ENCODE measurements at regions not wholly inside any gene's neighbourhood (a gene's known extent, or its start where the extent isn't known, plus 50 kb on each side); places are given as distances from the start of the nearest gene placed in this dataset.

DNA sequence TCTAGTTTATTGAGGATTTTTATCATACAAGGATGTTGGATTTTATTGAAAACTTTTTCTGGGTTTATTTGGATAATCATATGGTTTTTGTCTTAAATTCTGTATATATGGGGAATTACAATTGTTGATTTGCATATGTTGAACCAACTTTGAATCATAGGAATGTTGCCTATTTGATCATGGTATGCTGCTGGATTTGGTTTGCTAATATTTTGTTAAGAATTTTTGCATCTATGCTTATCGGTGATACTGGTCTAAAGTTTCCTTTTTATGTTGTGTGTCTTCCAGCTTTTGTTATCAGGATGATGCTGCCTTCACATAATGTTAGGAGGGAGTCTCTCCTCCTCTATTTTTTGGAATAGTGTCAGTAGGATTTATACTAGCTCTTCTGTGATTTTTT is 745.0 kb downstream of the PRELID2 start:
- TF ChIP-seq, protein P1, sequence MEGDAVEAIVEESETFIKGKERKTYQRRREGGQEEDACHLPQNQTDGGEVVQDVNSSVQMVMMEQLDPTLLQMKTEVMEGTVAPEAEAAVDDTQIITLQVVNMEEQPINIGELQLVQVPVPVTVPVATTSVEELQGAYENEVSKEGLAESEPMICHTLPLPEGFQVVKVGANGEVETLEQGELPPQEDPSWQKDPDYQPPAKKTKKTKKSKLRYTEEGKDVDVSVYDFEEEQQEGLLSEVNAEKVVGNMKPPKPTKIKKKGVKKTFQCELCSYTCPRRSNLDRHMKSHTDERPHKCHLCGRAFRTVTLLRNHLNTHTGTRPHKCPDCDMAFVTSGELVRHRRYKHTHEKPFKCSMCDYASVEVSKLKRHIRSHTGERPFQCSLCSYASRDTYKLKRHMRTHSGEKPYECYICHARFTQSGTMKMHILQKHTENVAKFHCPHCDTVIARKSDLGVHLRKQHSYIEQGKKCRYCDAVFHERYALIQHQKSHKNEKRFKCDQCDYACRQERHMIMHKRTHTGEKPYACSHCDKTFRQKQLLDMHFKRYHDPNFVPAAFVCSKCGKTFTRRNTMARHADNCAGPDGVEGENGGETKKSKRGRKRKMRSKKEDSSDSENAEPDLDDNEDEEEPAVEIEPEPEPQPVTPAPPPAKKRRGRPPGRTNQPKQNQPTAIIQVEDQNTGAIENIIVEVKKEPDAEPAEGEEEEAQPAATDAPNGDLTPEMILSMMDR (IDR thresholded peaks at IDR 0.05), result no peak
- TF ChIP-seq POLR2A (IDR thresholded peaks at IDR 0.05), result no peak
